PFSK-1 (cell line): ENCODE measurements at regions not wholly inside any gene's neighbourhood (a gene's known extent, or its start where the extent isn't known, plus 50 kb on each side); places are given as distances from the start of the nearest gene placed in this dataset.

Experiments
- POLR2AphosphoS5 ChIP-seq: IDR thresholded peaks from 2 replicates; pipeline ENCODE4 v1.6.1; 2012; ENCODE audit warnings: low read depth, mild to moderate bottlenecking, control low read depth, low read length, moderate library complexity
- REST ChIP-seq, 2 experiments: IDR thresholded peaks; 2 replicates each; pipeline versions ENCODE4 v1.6.1 to v1.8.0; 2011 to 2012; ENCODE audit warnings: low read depth in 2 of 2, low read length in 2 of 2, control low read depth in 1 of 2, inconsistent platforms in 1 of 2, mild to moderate bottlenecking in 1 of 2, moderate library complexity in 1 of 2; ENCODE audit not compliant: insufficient read depth in 1 of 2
- SIN3A ChIP-seq: IDR thresholded peaks from 2 replicates; pipeline ENCODE4 v1.6.1; 2012; ENCODE audit warnings: mild to moderate bottlenecking, low read length, moderate library complexity, borderline replicate concordance; ENCODE audit not compliant: insufficient read depth

GRCh38 chr3:145776782-145777408 is 384.1 kb downstream of the PLOD2 start:
- no peak for TF ChIP-seq POLR2AphosphoS5
- no peak for TF ChIP-seq SIN3A
- TF ChIP-seq REST (IDR thresholded peaks at IDR 0.05; ENCODE audit: insufficient read depth in 1 of 2, low read depth in 2 of 2, low read length in 2 of 2) = no peak
